ENCODE measurements at regions not wholly inside any gene's neighbourhood (a gene's known extent, or its start where the extent isn't known, plus 50 kb on each side); places are given as distances from the start of the nearest gene placed in this dataset.

DNA sequence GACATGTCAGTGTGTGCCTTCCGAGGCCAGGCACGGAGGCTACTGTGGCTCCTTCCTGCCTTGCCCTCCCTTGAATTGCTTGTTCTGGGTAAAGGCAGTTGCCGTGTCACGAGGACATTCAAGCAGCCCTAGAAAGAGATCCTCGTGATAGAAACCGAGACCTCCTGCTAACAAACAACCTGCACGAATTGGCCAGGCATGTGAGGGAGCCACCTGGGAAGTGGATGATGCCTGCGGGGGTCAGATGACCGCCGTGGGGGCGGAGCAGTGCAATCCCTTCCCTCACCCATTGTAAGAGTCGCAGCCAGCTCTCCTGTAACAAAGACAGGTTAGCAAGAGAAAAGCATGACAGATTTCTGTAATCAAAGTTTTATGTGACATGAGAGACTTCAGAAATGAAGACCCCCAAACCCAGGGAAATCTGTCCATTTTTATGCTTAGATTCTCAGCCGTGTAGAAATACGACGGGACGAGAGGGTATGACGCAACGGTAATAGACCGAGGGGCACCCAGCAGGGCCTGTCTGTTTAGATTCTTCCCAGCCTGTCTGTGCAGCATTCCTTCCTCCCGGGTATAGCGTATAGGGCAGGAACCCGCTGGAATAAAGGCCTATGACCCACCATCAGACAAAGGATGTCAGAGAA is 241.7 kb downstream of the GATA3 start:
- Histone ChIP-seq H3K27ac (ENCODE audit: low read length) (no peak overlapping the region), H3K9me3 (no peaks in the 10 kb centered on the region), H3K36me3 (ENCODE audit: control insufficient read depth in 2 of 2, extremely low read depth in 1 of 2, insufficient read depth in 1 of 2, low read length in 1 of 2) (no peaks in the 10 kb centered on the region), H3K4me1 (ENCODE audit: control insufficient read depth in 1 of 2, extremely low read depth in 1 of 2, insufficient read depth in 2 of 2, low read length in 2 of 2) (no peaks in the 10 kb centered on the region), H3K27me3 (replicated peaks in 1 of 2; ENCODE audit: control insufficient read depth in 2 of 2, extremely low read depth in 1 of 2, insufficient read depth in 2 of 2, low read length in 1 of 2) (no peaks in the 10 kb centered on the region), H3K4me3 (ENCODE audit: control insufficient read depth in 1 of 2, extremely low read depth in 1 of 2, low read length in 1 of 2) (no peak overlapping the region)
- Mint-ChIP-seq H3K27ac (no peak overlapping the region), H3K4me1 (peaks cover 2 to 11% (median 4%) of the 10 kb centered on the region in 3 donors), H3K4me3 (no peak overlapping the region), H3K36me3 (no peaks in the 10 kb centered on the region), H3K27me3 (no peaks in the 10 kb centered on the region), H3K9me3 (no peaks in the 10 kb centered on the region)
- WGBS (ENCODE audit: insufficient coverage), result 93% methylated on average over 15 of the region's 22 CpGs
- no peak for ATAC-seq (replicated peaks in 1 of 4)
- POLR2A ChIA-PET, result no interaction called here
- CTCF ChIA-PET, result no interaction called here
- DNase-seq, result no peak

DNA sequence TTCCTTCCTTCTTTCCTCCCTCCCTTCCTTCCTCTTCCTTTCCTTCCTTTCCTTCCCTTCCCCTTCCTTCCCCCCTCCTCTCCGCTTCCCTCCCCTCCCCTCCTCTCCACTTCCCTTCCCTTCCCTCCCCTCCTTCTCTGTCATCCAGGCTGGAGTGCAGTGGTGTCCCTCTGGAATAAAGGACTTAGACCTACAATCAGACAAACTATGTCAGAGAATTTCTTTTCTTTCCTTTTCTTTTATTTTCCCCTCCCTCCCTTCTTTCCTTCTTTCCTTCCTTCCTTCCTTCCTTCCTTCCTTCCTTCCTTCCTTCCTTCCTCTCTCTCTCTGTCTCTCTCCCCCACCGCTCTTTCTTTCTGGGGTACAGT is 242.2 kb downstream of the GATA3 start:
- no peaks in the 10 kb centered on the region for H3K4me1 ChIP-seq (ENCODE audit: control insufficient read depth in 1 of 2, extremely low read depth in 1 of 2, insufficient read depth in 2 of 2, low read length in 2 of 2)
- POLR2A ChIA-PET, result interaction anchor here in 1 of 2 donors (1.0 kb wide), 1 partner anchor 35 kb away, joined by 3 read pairs; no protein-coding TSS in a partner anchor
- WGBS (ENCODE audit: insufficient coverage), result 100% methylated on average over 1 of the region's 2 CpGs
- H3K4me3 ChIP-seq (ENCODE audit: control insufficient read depth in 1 of 2, extremely low read depth in 1 of 2, low read length in 1 of 2), result no peak overlapping the region
- CTCF ChIA-PET, result no interaction called here
- Mint-ChIP-seq H3K27ac (no peak overlapping the region), H3K4me3 (no peak overlapping the region), H3K9me3 (no peaks in the 10 kb centered on the region), H3K4me1 (peaks cover 2 to 11% (median 4%) of the 10 kb centered on the region in 3 donors), H3K36me3 (no peaks in the 10 kb centered on the region), H3K27me3 (no peaks in the 10 kb centered on the region)
- no peaks in the 10 kb centered on the region for H3K27me3 ChIP-seq (replicated peaks in 1 of 2; ENCODE audit: control insufficient read depth in 2 of 2, extremely low read depth in 1 of 2, insufficient read depth in 2 of 2, low read length in 1 of 2)
- no peaks in the 10 kb centered on the region for H3K36me3 ChIP-seq (ENCODE audit: control insufficient read depth in 2 of 2, extremely low read depth in 1 of 2, insufficient read depth in 1 of 2, low read length in 1 of 2)
- no peak overlapping the region for H3K27ac ChIP-seq (ENCODE audit: low read length)
- DNase-seq (no peak), ATAC-seq (replicated peaks in 1 of 4) (no peak)
- H3K9me3 ChIP-seq, result no peaks in the 10 kb centered on the region

DNA sequence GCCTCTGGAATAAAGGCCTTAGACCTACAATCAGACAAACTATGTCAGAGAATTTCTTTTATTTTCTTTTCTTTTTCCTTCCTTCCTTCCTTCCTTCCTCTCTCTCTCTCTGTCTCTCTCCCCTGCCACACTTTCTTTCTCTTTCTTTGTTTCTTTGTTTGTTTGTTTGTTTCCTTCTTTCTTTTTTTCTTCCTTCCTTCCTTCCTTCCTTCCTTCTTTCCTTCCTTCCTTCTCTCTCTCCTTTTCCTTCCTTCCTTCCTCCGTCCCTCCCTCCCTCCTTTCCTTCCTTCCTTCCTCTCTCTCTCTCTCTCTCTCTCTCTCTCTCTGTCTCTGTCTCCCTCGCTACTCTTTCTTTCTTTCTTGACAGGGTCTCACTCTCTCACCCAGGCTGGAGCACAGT is 242.6 kb downstream of the GATA3 start:
- DNase-seq, result no peak
- no peak overlapping the region for H3K27ac ChIP-seq (ENCODE audit: low read length)
- WGBS (ENCODE audit: insufficient coverage), result 70% methylated on average over 1 of the region's 2 CpGs
- no peaks in the 10 kb centered on the region for H3K27me3 Mint-ChIP-seq
- peaks cover 3 to 11% (median 4%) of the 10 kb centered on the region in 3 donors for H3K4me1 Mint-ChIP-seq
- H3K36me3 ChIP-seq (ENCODE audit: control insufficient read depth in 2 of 2, extremely low read depth in 1 of 2, insufficient read depth in 1 of 2, low read length in 1 of 2), result no peaks in the 10 kb centered on the region
- ATAC-seq (replicated peaks in 1 of 4), result no peak
- no peaks in the 10 kb centered on the region for H3K27me3 ChIP-seq (replicated peaks in 1 of 2; ENCODE audit: control insufficient read depth in 2 of 2, extremely low read depth in 1 of 2, insufficient read depth in 2 of 2, low read length in 1 of 2)
- no peak overlapping the region for H3K27ac Mint-ChIP-seq
- H3K4me1 ChIP-seq (ENCODE audit: control insufficient read depth in 1 of 2, extremely low read depth in 1 of 2, insufficient read depth in 2 of 2, low read length in 2 of 2), result no peaks in the 10 kb centered on the region
- H3K4me3 ChIP-seq (ENCODE audit: control insufficient read depth in 1 of 2, extremely low read depth in 1 of 2, low read length in 1 of 2), result no peak overlapping the region
- CTCF ChIA-PET, result no interaction called here
- no peaks in the 10 kb centered on the region for H3K9me3 ChIP-seq
- POLR2A ChIA-PET, result interaction anchor here in 1 of 2 donors (1.0 kb wide), 1 partner anchor 34 kb away, joined by 3 read pairs; no protein-coding TSS in a partner anchor
- H3K9me3 Mint-ChIP-seq, result no peaks in the 10 kb centered on the region
- H3K4me3 Mint-ChIP-seq, result no peak overlapping the region
- H3K36me3 Mint-ChIP-seq, result no peaks in the 10 kb centered on the region

DNA sequence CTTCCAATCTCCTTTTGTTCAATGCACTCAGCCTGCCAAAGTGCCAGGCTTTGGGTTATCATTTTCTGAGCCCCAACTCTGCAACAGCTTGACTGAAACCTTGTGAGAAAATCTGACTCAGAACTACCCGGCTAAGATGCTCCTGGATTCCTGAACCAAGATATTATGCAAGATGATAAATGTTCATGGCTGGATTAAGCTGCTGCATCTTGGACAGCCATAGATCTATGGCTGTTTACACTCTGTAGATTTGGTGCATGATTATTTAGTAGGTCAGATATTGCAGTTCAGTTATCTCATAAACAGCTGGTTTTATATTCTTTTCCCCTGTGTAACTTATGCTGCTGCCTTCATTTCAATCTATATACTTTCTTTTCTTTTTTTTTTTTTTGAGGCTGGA is 243.5 kb downstream of the GATA3 start:
- Mint-ChIP-seq H3K36me3 (no peaks in the 10 kb centered on the region), H3K27ac (no peak overlapping the region), H3K27me3 (peaks cover 0 to 2% of the 10 kb centered on the region in 2 donors), H3K4me3 (no peak overlapping the region), H3K9me3 (no peaks in the 10 kb centered on the region), H3K4me1 (peaks cover 4 to 11% (median 4%) of the 10 kb centered on the region in 3 donors)
- ChIA-PET CTCF (no interaction called here), POLR2A (interaction anchor here in 1 of 2 donors (1.0 kb wide), 1 partner anchor 34 kb away, joined by 3 read pairs; no protein-coding TSS in a partner anchor)
- no peak overlapping the region for H3K27ac ChIP-seq (ENCODE audit: low read length)
- no peaks in the 10 kb centered on the region for H3K27me3 ChIP-seq (replicated peaks in 1 of 2; ENCODE audit: control insufficient read depth in 2 of 2, extremely low read depth in 1 of 2, insufficient read depth in 2 of 2, low read length in 1 of 2)
- ATAC-seq (replicated peaks in 1 of 4), result no peak
- WGBS (ENCODE audit: insufficient coverage), result 83% methylated on average over 1 of the region's 1 CpG
- DNase-seq, result no peak
- no peaks in the 10 kb centered on the region for H3K36me3 ChIP-seq (ENCODE audit: control insufficient read depth in 2 of 2, extremely low read depth in 1 of 2, insufficient read depth in 1 of 2, low read length in 1 of 2)
- H3K4me1 ChIP-seq (ENCODE audit: control insufficient read depth in 1 of 2, extremely low read depth in 1 of 2, insufficient read depth in 2 of 2, low read length in 2 of 2), result no peaks in the 10 kb centered on the region
- H3K4me3 ChIP-seq (ENCODE audit: control insufficient read depth in 1 of 2, extremely low read depth in 1 of 2, low read length in 1 of 2), result no peak overlapping the region
- H3K9me3 ChIP-seq, result no peaks in the 10 kb centered on the region

DNA sequence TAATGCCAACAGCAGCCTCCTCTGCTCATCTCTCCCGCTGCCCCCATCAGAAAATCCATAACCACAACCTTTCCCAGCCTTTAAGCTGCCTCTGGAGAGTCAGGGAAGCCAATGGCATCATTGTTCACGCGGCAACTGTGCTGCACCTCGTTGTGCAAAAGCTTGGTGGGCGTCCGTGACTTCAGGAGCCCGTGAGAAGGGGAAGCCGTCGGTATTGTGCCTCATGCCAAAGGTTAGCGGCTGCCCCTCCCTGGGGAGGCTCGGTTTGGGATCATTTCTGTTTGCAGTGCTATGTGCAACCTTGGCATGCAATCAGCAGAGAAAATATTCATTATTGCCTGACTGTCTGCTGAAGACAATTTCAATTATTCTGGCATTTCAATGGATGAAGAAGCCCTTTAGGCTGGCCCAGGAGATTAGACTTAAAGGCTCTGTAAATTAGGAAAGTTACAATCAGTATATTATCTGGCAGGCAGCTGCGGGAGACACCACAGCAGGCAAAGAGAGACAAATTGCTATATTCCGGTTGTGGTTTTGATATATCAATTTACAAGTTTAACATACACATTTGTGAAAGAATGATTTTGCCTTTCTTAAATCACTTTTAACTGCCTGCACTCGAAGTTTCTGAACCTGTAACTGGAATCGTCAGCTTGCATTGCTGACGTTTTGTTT is 244.5 kb downstream of the GATA3 start:
- no peaks in the 10 kb centered on the region for H3K36me3 Mint-ChIP-seq
- no peaks in the 10 kb centered on the region for H3K36me3 ChIP-seq (ENCODE audit: control insufficient read depth in 2 of 2, extremely low read depth in 1 of 2, insufficient read depth in 1 of 2, low read length in 1 of 2)
- no peak overlapping the region for H3K4me3 Mint-ChIP-seq
- H3K4me3 ChIP-seq (ENCODE audit: control insufficient read depth in 1 of 2, extremely low read depth in 1 of 2, low read length in 1 of 2), result no peak overlapping the region
- H3K9me3 ChIP-seq, result no peaks in the 10 kb centered on the region
- CTCF ChIA-PET, result no interaction called here
- H3K27ac Mint-ChIP-seq, result no peak overlapping the region
- H3K4me1 Mint-ChIP-seq, result peaks cover 4 to 11% (median 4%) of the 10 kb centered on the region in 3 donors
- peaks cover 0 to 3% of the 10 kb centered on the region in 2 donors for H3K27me3 Mint-ChIP-seq
- no peaks in the 10 kb centered on the region for H3K4me1 ChIP-seq (ENCODE audit: control insufficient read depth in 1 of 2, extremely low read depth in 1 of 2, insufficient read depth in 2 of 2, low read length in 2 of 2)
- 95% methylated on average over 10 of the region's 16 CpGs for WGBS (ENCODE audit: insufficient coverage)
- POLR2A ChIA-PET, result no interaction called here
- DNase-seq, result no peak
- no peaks in the 10 kb centered on the region for H3K27me3 ChIP-seq (replicated peaks in 1 of 2; ENCODE audit: control insufficient read depth in 2 of 2, extremely low read depth in 1 of 2, insufficient read depth in 2 of 2, low read length in 1 of 2)
- ATAC-seq (replicated peaks in 1 of 4), result no peak
- H3K27ac ChIP-seq (ENCODE audit: low read length), result no peak overlapping the region
- no peaks in the 10 kb centered on the region for H3K9me3 Mint-ChIP-seq

DNA sequence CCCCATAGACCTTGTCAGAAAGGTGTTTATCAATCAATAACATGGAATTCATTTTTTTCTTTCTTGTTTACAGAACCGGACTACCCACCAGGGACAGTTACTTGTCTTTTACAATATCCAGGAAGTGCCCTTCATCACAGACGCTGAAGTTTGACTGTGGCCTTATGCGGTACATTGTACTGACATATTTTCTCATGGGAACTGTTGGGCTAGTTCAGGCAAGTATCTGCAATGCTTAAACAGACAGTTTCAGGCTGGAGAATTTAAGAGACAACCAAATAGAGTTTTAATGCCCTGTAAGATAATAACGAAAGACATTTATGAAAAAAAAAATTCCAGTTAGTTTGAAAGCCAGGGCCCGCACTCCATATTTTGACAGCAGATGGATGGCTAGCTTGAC is 246.4 kb downstream of the GATA3 start:
- ATAC-seq (replicated peaks in 1 of 4) (no peak), DNase-seq (no peak)
- no peaks in the 10 kb centered on the region for H3K9me3 ChIP-seq
- Mint-ChIP-seq H3K4me1 (peaks cover 0 to 11% (median 4%) of the 10 kb centered on the region in 3 donors), H3K4me3 (no peak overlapping the region), H3K27me3 (peaks cover 3% of the 10 kb centered on the region in 2 donors), H3K27ac (no peak overlapping the region), H3K9me3 (no peaks in the 10 kb centered on the region), H3K36me3 (no peaks in the 10 kb centered on the region)
- H3K36me3 ChIP-seq (ENCODE audit: control insufficient read depth in 2 of 2, extremely low read depth in 1 of 2, insufficient read depth in 1 of 2, low read length in 1 of 2), result no peaks in the 10 kb centered on the region
- CTCF ChIA-PET, result no interaction called here
- POLR2A ChIA-PET, result no interaction called here
- H3K4me1 ChIP-seq (ENCODE audit: control insufficient read depth in 1 of 2, extremely low read depth in 1 of 2, insufficient read depth in 2 of 2, low read length in 2 of 2), result no peaks in the 10 kb centered on the region
- H3K27me3 ChIP-seq (replicated peaks in 1 of 2; ENCODE audit: control insufficient read depth in 2 of 2, extremely low read depth in 1 of 2, insufficient read depth in 2 of 2, low read length in 1 of 2), result no peaks in the 10 kb centered on the region
- WGBS (ENCODE audit: insufficient coverage), result 100% methylated on average over 3 of the region's 5 CpGs
- H3K4me3 ChIP-seq (ENCODE audit: control insufficient read depth in 1 of 2, extremely low read depth in 1 of 2, low read length in 1 of 2), result no peak overlapping the region
- no peak overlapping the region for H3K27ac ChIP-seq (ENCODE audit: low read length)
